H54 (cell line): ENCODE measurements at regions not wholly inside any gene's neighbourhood (a gene's known extent, or its start where the extent isn't known, plus 50 kb on each side); places are given as distances from the start of the nearest gene placed in this dataset.
A peak's percentile ranks its signal among the peaks of the same experiment; 100 is the strongest.

Source experiments
- DNase-seq: peaks from one replicate; pipeline ENCODE4 v3.0.0; 2011; ENCODE audit warnings: low spot score, mixed read lengths; ENCODE audit not compliant: insufficient read length
- FAIRE-seq: peaks from 3 replicates; lab custom pipeline; 2011; peaks lifted over from hg19 to GRCh38; lab: Jason Lieb, UNC
- POLR2A ChIP-seq: IDR thresholded peaks from 2 replicates; pipeline ENCODE4 v1.6.1; 2011; ENCODE audit warnings: low read depth, mild to moderate bottlenecking, low read length

GRCh38 chr2:19550750-19551149 is 192.3 kb upstream of the OSR1 start:
- FAIRE-seq (no peak), DNase-seq (no peak)
- no peak for TF ChIP-seq POLR2A

GRCh38 chr2:19549821-19550220 is 191.4 kb upstream of the OSR1 start:
- FAIRE-seq (no peak), DNase-seq (no peak)
- TF ChIP-seq POLR2A: no peak

- no peak for TF ChIP-seq POLR2A
- FAIRE-seq (no peak), DNase-seq (no peak)
Measured at GRCh38 chr2:19548116-19548515, 189.7 kb upstream of the OSR1 start.

GRCh38 chr2:19547321-19547720 is 188.9 kb upstream of the OSR1 start:
- no peak for TF ChIP-seq POLR2A
- no peak for FAIRE-seq

GRCh38 chr2:19545507-19545906 is 187.1 kb upstream of the OSR1 start:
- FAIRE-seq: no peak
- no peak for TF ChIP-seq POLR2A

More at GRCh38 chr2:19547321-19547720, 188.9 kb upstream of the OSR1 start:
- no peak for DNase-seq

GRCh38 chr2:19543663-19544383 is 185.4 kb upstream of the OSR1 start:
- FAIRE-seq (no peak), DNase-seq (no peak)
- no peak for TF ChIP-seq POLR2A

More at GRCh38 chr2:19545507-19545906, 187.1 kb upstream of the OSR1 start:
- DNase-seq: no peak

GRCh38 chr2:19542796-19543662 is 184.6 kb upstream of the OSR1 start:
- DNase-seq (no peak), FAIRE-seq (no peak)
- TF ChIP-seq POLR2A: no peak

- DNase-seq (no peak), FAIRE-seq (no peak)
- TF ChIP-seq POLR2A: no peak
Measured at GRCh38 chr2:19541884-19542283, 183.5 kb upstream of the OSR1 start.

- peak; percentile 17 for DNase-seq
- TF ChIP-seq POLR2A: no peak
- peak; percentile 91 for FAIRE-seq
Measured at GRCh38 chr2:19540739-19541525, 182.5 kb upstream of the OSR1 start.

- FAIRE-seq (peak; percentile 99), DNase-seq (peak; percentile 27)
- no peak for TF ChIP-seq POLR2A
Measured at GRCh38 chr2:19538411-19538963, 180.1 kb upstream of the OSR1 start.

GRCh38 chr2:19536136-19536535 is 177.7 kb upstream of the OSR1 start:
- FAIRE-seq: no peak
- no peak for TF ChIP-seq POLR2A
- no peak for DNase-seq

GRCh38 chr2:19532547-19533196 is 174.2 kb upstream of the OSR1 start:
- TF ChIP-seq POLR2A: no peak
- peak; percentile 15 for FAIRE-seq
- DNase-seq: no peak

GRCh38 chr2:19529677-19530076 is 171.3 kb upstream of the OSR1 start:
- TF ChIP-seq POLR2A: no peak
- DNase-seq (no peak), FAIRE-seq (no peak)
